NCI-H524 treated with DMSO at 0.1 percent for 48 hours (cell line): ENCODE measurements at regions not wholly inside any gene's neighbourhood (a gene's known extent, or its start where the extent isn't known, plus 50 kb on each side); places are given as distances from the start of the nearest gene placed in this dataset.
"Not testable (repeated sequence)": the region's sequence is repeated elsewhere in the genome, so short reads cannot be mapped to it uniquely, and the experiment has no call there.

Experiments
- DNase-seq: peaks from one replicate; lab custom pipeline; 2025; lab: John Stamatoyannopoulos, UW

- not testable (repeated sequence) for DNase-seq
Measured at GRCh38 chr3:94412936-94413335, 350.1 kb downstream of the NSUN3 start.

GRCh38 chr3:94413336-94414108 is 350.7 kb downstream of the NSUN3 start:
- no peak for DNase-seq

- DNase-seq = no peak
Measured at GRCh38 chr3:94414418-94414817, 351.6 kb downstream of the NSUN3 start.

GRCh38 chr3:94416768-94417167 is 353.9 kb downstream of the NSUN3 start:
- DNase-seq = no peak

- no peak for DNase-seq
Measured at GRCh38 chr3:94417963-94418455, 355.1 kb downstream of the NSUN3 start.

GRCh38 chr3:94420931-94421330 is 358.1 kb downstream of the NSUN3 start:
- no peak for DNase-seq

- no peak for DNase-seq
Measured at GRCh38 chr3:94423578-94423977, 360.7 kb downstream of the NSUN3 start.

GRCh38 chr3:94429517-94429916 is 366.7 kb downstream of the NSUN3 start:
- DNase-seq = no peak

- DNase-seq = no peak
Measured at GRCh38 chr3:94431876-94432570, 369.2 kb downstream of the NSUN3 start.

GRCh38 chr3:94433811-94434210 is 370.9 kb downstream of the NSUN3 start:
- DNase-seq = no peak

GRCh38 chr3:94440767-94441493 is 378.1 kb downstream of the NSUN3 start:
- DNase-seq = no peak

GRCh38 chr3:94441494-94441847 is 378.6 kb downstream of the NSUN3 start:
- no peak for DNase-seq

- peak; percentile 100 for DNase-seq
Measured at GRCh38 chr3:94453864-94454263, 391.0 kb downstream of the NSUN3 start.

GRCh38 chr3:94459167-94459566 is 396.3 kb downstream of the NSUN3 start:
- DNase-seq = no peak

- no peak for DNase-seq
Measured at GRCh38 chr3:94460931-94461330, 398.1 kb downstream of the NSUN3 start.

- DNase-seq = no peak
Measured at GRCh38 chr3:94462931-94463330, 400.1 kb downstream of the NSUN3 start.

GRCh38 chr3:94472511-94472910 is 409.6 kb downstream of the NSUN3 start:
- no peak for DNase-seq

GRCh38 chr3:94481226-94481898 is 418.5 kb downstream of the NSUN3 start:
- DNase-seq = no peak

- no peak for DNase-seq
Measured at GRCh38 chr3:94482686-94483085, 419.8 kb downstream of the NSUN3 start.

- DNase-seq = no peak
Measured at GRCh38 chr3:94483403-94483802, 420.5 kb downstream of the NSUN3 start.

- DNase-seq = no peak
Measured at GRCh38 chr3:94494992-94495391, 432.1 kb downstream of the NSUN3 start.

- peak; percentile 27 for DNase-seq
Measured at GRCh38 chr3:94500146-94500545, 437.3 kb downstream of the NSUN3 start.
